Testis (tissue), 2 donors: ENCODE measurements at regions not wholly inside any gene's neighbourhood (a gene's known extent, or its start where the extent isn't known, plus 50 kb on each side); places are given as distances from the start of the nearest gene placed in this dataset.

Experiments used
- DNase-seq: peaks from one replicate; pipeline ENCODE4 v3.0.0-alpha.2; 2019
- H3K27ac ChIP-seq, 2 donors: fragments of 200-600 bp; sonication (generic); one replicate each; pipeline ENCODE4 v1.5.1; 2019
- H3K27me3 ChIP-seq: fragments of 200-600 bp; sonication (generic); one replicate; pipeline ENCODE4 v1.5.1; 2019
- H3K36me3 ChIP-seq: fragments of 200-600 bp; sonication (generic); one replicate; pipeline ENCODE4 v1.5.1; 2017; ENCODE audit warnings: low read depth; ENCODE audit errors: missing control alignments
- H3K4me1 ChIP-seq: fragments of 200-600 bp; sonication (generic); one replicate; pipeline ENCODE4 v1.5.1; 2019
- H3K4me3 ChIP-seq, 2 donors: fragments of 200-600 bp; sonication (generic); one replicate each; pipeline ENCODE4 v1.5.1; 2017 to 2019
- H3K9me3 ChIP-seq: fragments of 200-600 bp; sonication (generic); one replicate; pipeline ENCODE4 v1.5.1; 2017
- CTCF ChIP-seq, 3 experiments: fragments of 450-650 bp in 2 of 3; fragments of 200-600 bp in 1 of 3; sonication (generic) in 1 of 3; IDR thresholded peaks; one replicate each; pipeline ENCODE4 v1.5.1; 2016 to 2019; ENCODE audit warnings: antibody characterized with exemption in 3 of 3, mild to moderate bottlenecking in 2 of 3, moderate library complexity in 1 of 3
- POLR2A ChIP-seq: fragments of 450-650 bp; IDR thresholded peaks from one replicate; pipeline ENCODE4 v1.6.1; 2017; ENCODE audit warnings: antibody characterized with exemption, mild to moderate bottlenecking, moderate library complexity
- WGBS, 2 donors: methylation state at CpG; one replicate each; pipeline ENCODE4 v1.1.5; 2018; 5-methylcytosine and 5-hydroxymethylcytosine counted together
- intact Hi-C: fragments of 100-400 bp; cut with DNase I; formaldehyde crosslinking; loops from one replicate; pipeline ENCODE4 v1.15.1; 2023; ENCODE audit warnings: low total_unique reads

DNA sequence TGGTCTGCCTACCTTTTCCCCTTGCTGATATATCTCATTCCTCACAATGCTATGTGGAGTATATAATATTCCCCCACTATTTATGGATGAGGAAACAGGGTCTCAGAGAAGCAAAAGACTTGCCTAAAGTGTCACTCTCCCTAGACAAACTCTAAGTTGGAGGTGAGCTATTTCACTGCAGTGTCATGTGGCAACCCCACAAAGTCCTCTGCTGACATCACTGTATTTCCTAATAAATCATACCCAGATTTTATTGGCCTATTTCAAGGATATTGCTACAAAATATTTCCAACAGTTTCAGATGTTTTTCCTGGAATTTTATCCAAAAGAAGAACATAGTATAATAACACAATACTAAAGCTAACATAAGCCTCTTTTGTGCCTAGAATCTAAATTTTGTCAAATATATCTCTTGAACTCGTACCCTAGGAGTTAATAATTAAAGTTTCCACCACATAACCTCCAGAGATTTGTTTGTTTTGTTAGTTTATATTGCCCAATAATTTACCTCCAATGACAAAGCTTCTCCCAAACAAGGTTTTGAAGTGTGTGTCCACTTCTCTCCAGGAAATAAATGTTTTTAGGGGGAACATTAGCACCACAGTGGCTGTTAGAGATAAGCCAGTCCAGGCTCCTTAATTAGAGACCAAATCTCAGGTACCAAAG is 215.1 kb downstream of the ASCL1 start:
- 64 to 75% methylated on average over 1 of the region's 1 CpG for WGBS, 2 donors
- TF ChIP-seq CTCF (IDR thresholded peaks at IDR 0.05) (no peak), POLR2A (no peak)
- no peak overlapping the region for H3K27ac ChIP-seq
- H3K27me3 ChIP-seq = no peaks in the 10 kb centered on the region
- no peaks in the 10 kb centered on the region for H3K4me1 ChIP-seq
- no peak overlapping the region for H3K4me3 ChIP-seq
- H3K9me3 ChIP-seq = no peaks in the 10 kb centered on the region
- H3K36me3 ChIP-seq = no peaks in the 10 kb centered on the region
- DNase-seq = no peak
- intact Hi-C loops = no loop called here

DNA sequence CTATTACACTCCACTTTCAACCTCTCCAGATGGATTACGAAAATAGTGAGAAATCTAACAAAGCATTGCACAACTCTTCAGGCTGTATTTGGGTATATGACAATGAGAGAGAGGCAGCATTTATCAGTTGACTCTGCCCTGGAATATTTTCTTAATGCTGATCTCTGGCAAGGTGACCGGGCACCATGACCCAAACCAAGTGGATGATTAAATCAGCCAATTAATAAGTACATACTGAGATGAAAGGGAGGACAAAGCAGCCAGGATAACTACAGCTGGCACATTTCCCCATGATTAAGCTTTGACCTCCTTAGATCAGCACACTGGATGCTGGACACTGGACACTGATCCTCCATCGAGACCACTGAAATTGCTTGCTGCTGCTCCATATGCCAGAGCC is 218.2 kb downstream of the ASCL1 start:
- TF ChIP-seq CTCF (IDR thresholded peaks at IDR 0.05) (no peak), POLR2A (no peak)
- no peaks in the 10 kb centered on the region for H3K36me3 ChIP-seq
- 53 to 77% methylated on average over 3 of the region's 3 CpGs for WGBS, 2 donors
- no peaks in the 10 kb centered on the region for H3K9me3 ChIP-seq
- no peaks in the 10 kb centered on the region for H3K4me1 ChIP-seq
- H3K4me3 ChIP-seq = no peak overlapping the region
- no peaks in the 10 kb centered on the region for H3K27me3 ChIP-seq
- intact Hi-C loops = no loop called here
- DNase-seq = no peak
- H3K27ac ChIP-seq = no peak overlapping the region

DNA sequence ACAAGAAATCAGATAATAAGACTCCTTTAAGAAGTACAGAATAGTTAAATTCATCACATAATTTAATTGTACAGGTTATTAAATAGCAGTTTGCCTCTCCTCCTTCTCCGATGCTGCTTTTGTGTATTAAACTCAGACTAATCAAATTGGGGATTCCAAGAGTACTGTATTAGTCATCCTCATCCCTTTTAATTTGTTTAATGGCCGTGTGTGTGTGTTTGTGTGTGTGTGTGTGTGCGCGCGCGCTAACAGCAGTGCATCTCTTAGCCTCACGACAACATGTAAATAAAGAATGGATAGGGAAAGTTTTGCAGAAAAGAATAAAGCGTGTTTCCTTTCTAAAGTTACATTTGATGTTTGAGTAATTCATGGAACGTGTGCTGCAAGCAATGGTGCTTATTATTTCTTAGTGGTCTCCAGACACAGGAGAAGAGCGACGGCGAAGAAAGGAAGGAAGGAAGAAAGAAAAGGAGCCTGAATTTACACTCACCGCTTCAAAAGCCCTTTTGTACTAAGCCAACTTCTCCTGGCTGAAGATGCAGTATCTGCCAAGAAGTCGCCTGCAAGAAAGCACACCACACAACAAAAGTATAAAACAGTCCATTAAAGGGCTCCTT is 220.3 kb downstream of the ASCL1 start:
- H3K36me3 ChIP-seq = no peaks in the 10 kb centered on the region

DNA sequence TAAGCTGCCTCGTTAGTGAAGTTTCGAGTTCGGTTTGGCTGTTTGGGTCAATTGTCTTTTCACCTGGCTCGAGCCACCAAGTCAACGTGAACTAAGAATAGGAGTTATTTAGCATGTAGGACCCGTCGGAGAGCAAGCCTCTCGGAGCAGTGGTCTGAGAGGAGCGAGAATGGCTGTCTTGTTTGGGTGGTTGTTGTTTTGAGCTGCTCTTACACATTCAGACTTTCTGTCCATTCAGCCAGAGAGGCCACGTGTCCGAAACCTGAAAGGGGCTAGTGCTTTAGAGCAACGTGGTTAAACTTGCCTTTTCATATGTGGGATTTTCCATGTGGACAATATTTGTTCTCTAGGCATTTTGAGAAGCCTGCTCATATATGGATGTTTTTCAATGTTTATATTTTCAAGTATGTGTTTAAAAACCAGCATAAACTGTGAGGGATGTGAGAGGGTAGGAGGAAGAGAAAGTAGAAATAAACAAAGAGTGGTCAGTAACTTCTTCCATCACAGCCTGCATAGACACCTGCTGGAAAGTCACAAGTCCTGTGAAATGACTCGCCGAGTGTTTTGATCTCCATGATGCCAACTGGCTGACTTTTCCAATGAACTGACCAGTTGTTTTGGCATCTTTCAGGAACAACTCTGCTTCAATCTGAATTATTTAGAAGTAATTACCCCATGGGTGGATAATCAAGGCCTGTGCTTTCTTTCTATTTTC is 221.0 kb downstream of the ASCL1 start:
- H3K4me1 ChIP-seq = no peaks in the 10 kb centered on the region
- H3K36me3 ChIP-seq = no peaks in the 10 kb centered on the region
- no peaks in the 10 kb centered on the region for H3K27me3 ChIP-seq
- intact Hi-C loops = no loop called here
- TF ChIP-seq POLR2A = no peak
- TF ChIP-seq CTCF (IDR thresholded peaks at IDR 0.05) = no peak
- no peak overlapping the region for H3K27ac ChIP-seq
- no peaks in the 10 kb centered on the region for H3K9me3 ChIP-seq
- DNase-seq = no peak
- whole genome bisulfite sequencing, 2 donors = 67 to 69% methylated on average over 14 of the region's 14 CpGs
- H3K4me3 ChIP-seq = no peak overlapping the region

More for the DNA sequence above, 220.3 kb downstream of the ASCL1 start:
- Histone ChIP-seq H3K27me3 (no peaks in the 10 kb centered on the region), H3K4me1 (no peaks in the 10 kb centered on the region), H3K9me3 (no peaks in the 10 kb centered on the region), H3K27ac (no peak overlapping the region), H3K4me3 (no peak overlapping the region)
- no peak for DNase-seq
- WGBS, 2 donors = 69 to 75% methylated on average over 14 of the region's 14 CpGs
- TF ChIP-seq CTCF (IDR thresholded peaks at IDR 0.05) (no peak), POLR2A (no peak)
- intact Hi-C loops = no loop called here
